ENCODE measurements at regions not wholly inside any gene's neighbourhood (a gene's known extent, or its start where the extent isn't known, plus 50 kb on each side); places are given as distances from the start of the nearest gene placed in this dataset.

DNA sequence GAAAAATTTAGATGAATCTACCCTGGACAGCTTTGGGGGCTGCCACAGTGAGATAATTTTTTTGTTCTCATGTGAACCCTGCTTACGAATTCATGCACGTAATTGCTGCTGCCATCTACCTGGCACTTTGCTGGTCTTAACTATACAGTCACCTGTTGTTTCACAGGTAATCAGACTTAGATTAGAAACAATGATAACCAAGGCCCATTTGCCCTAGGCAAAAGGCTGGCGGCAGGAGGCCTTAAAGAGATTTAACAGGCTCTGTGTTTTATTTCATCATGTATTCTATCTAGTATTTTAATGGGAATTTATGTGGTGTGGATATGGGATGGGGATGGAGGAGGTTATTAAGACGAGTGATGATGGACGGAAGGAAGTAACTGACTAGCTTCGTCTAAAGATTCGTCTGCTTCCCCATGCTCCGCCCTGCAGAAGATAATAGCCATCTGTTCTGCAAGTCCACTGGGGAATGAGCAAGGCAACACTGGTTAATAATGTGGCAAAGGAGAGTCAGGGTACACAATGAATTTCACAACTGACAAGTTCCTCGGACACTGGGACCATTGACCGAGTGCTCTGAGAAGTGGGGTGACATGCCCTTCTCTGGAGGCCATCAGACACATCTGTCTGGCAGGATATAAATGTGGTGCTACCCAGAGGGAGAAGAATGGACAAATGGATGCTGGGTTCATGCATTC, 291.8 kb upstream of the TNP1 start (continued):
- TF ChIP-seq ARHGAP35 (CRISPR knock-in tag; IDR thresholded peaks at IDR 0.05; ENCODE audit: borderline replicate concordance) (no peak), ZNF724P (CRISPR knock-in tag; IDR thresholded peaks at IDR 0.05; ENCODE audit: borderline replicate concordance) (no peak), HES4 (CRISPR knock-in tag; IDR thresholded peaks at IDR 0.05; ENCODE audit: borderline replicate concordance) (no peak), ZMAT3 (CRISPR knock-in tag; conservative IDR thresholded peaks at IDR 0.05) (no peak), NBN (conservative IDR thresholded peaks at IDR 0.05) (no peak)

DNA sequence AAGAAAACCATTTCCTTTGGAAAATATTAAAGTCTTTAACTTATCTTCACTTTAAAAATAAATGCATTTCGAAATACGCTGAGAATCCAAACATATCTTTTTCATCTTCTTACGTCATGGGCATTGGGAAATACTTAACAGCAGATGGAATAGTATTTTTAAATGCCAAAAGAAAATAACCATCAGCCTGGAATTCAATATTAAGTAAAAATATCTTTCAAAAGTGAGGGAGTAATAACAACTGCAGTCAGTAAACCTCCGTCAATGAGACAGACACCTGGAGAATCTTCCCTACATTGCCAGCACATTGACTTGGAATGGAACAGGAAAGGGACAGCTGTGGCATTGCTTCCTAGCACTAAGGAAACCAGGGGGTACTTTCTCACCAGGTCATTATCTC, 290.4 kb upstream of the TNP1 start:
- intact Hi-C loops (cut with micrococcal nuclease; ENCODE audit: unreplicated experiment) = no loop called here
- H3K79me2 ChIP-seq (ENCODE audit: insufficient read depth, low read length) = no peaks in the 10 kb centered on the region
- H3K27ac ChIP-seq (ENCODE audit: extremely low read length, insufficient read depth, low read length) = no peak overlapping the region
- no peaks in the 10 kb centered on the region for H3K36me3 ChIP-seq (replicated peaks in 1 of 2; ENCODE audit: control insufficient read depth in 1 of 2, insufficient read depth in 2 of 2, low read length in 2 of 2)
- ChIA-PET CTCF (ENCODE audit: low intra/inter-chr PET ratio, low total read pairs) (no interaction called here), POLR2A (no interaction called here)
- FAIRE-seq = no peak
- in situ Hi-C loops (cut with HindIII; ENCODE audit: extremely low pct_ligation_motif_present, low pct_unique_long_range_greater_than_20kb) = no loop called here
- no peak overlapping the region for H3K4me3 ChIP-seq (replicated peaks in 1 of 3; ENCODE audit: insufficient read depth in 1 of 3, low read depth in 2 of 3, low read length in 3 of 3)
- H3K27me3 ChIP-seq (ENCODE audit: control insufficient read depth in 1 of 2, insufficient read depth in 2 of 2, low read length in 2 of 2) = peaks cover 2 to 14% of the 10 kb centered on the region in 2 experiments; a peak in 3 of 5 replicates
- no peak for DNase-seq (ENCODE audit: low spot score)
- no peaks in the 10 kb centered on the region for H4K20me1 ChIP-seq (ENCODE audit: insufficient read depth, low read length)
- WGBS (ENCODE audit: low lambda C conversion rate) = 51% methylated on average over 4 of the region's 4 CpGs
- no peaks in the 10 kb centered on the region for H3K9me3 ChIP-seq (ENCODE audit: low read length)
- H3K4me2 ChIP-seq (ENCODE audit: low read depth, low read length) = no peak overlapping the region
- no peak overlapping the region for H2AFZ ChIP-seq (ENCODE audit: low read length)
- ATAC-seq = no peak
- no peak overlapping the region for H3K9ac ChIP-seq (ENCODE audit: insufficient read depth, low read depth, low read length)
- BruUV-seq (replicated peaks) = no TSS peak
- H3K4me1 ChIP-seq (ENCODE audit: insufficient read depth, low read length) = no peaks in the 10 kb centered on the region
- TF ChIP-seq ZNF317 (CRISPR knock-in tag; IDR thresholded peaks at IDR 0.05) = no peak
- TF ChIP-seq ZNF879 (CRISPR knock-in tag; IDR thresholded peaks at IDR 0.05) = no peak
- no peak for TF ChIP-seq ISL2 (CRISPR knock-in tag; IDR thresholded peaks at IDR 0.05)
- TF ChIP-seq KAT2B (IDR thresholded peaks at IDR 0.05; ENCODE audit: borderline replicate concordance, low read depth, low read length) = no peak
- TF ChIP-seq MXD4 (CRISPR knock-in tag; IDR thresholded peaks at IDR 0.05) = no peak
- TF ChIP-seq NR3C1 (CRISPR knock-in tag; IDR thresholded peaks at IDR 0.05) = no peak
- no peak for TF ChIP-seq ZNF687 (CRISPR knock-in tag; IDR thresholded peaks at IDR 0.05)
- no peak for TF ChIP-seq DRAP1 (CRISPR knock-in tag; IDR thresholded peaks at IDR 0.05)
- TF ChIP-seq, protein P1, sequence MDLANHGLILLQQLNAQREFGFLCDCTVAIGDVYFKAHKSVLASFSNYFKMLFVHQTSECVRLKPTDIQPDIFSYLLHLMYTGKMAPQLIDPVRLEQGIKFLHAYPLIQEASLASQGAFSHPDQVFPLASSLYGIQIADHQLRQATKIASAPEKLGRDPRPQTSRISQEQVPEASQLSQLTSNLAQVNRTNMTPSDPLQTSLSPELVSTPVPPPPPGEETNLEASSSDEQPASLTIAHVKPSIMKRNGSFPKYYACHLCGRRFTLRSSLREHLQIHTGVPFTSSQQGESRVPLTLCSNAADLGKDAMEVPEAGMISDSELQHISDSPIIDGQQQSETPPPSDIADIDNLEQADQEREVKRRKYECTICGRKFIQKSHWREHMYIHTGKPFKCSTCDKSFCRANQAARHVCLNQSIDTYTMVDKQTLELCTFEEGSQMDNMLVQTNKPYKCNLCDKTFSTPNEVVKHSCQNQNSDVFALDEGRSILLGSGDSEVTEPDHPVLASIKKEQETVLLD (CRISPR knock-in tag; IDR thresholded peaks at IDR 0.05; ENCODE audit: low read depth) = no peak
- TF ChIP-seq ZNF629 (CRISPR knock-in tag; conservative IDR thresholded peaks at IDR 0.05) = no peak
- TF ChIP-seq ZNF331 (CRISPR knock-in tag; IDR thresholded peaks at IDR 0.05) = no peak
- TF ChIP-seq IKZF4 (CRISPR knock-in tag; IDR thresholded peaks at IDR 0.05; ENCODE audit: borderline replicate concordance, low read depth, not compliant biosample characterization) = no peak
- TF ChIP-seq HNRNPK (IDR thresholded peaks at IDR 0.05; ENCODE audit: low read depth, low read length, poor library complexity, severe bottlenecking) = no peak
- TF ChIP-seq ZFYVE20 (CRISPR knock-in tag; IDR thresholded peaks at IDR 0.05; ENCODE audit: borderline replicate concordance, low read depth) = no peak
